Chondrocyte (in vitro differentiated cells): ENCODE measurements at regions not wholly inside any gene's neighbourhood (a gene's known extent, or its start where the extent isn't known, plus 50 kb on each side); places are given as distances from the start of the nearest gene placed in this dataset.

Experiments used
- DNase-seq: peaks from one replicate; pipeline ENCODE4 v3.0.0; 2021; ENCODE audit warnings: mixed read lengths, low spot score
- H3K27ac Mint-ChIP-seq: one replicate; pipeline ENCODE4 v1.8.0; 2021; ENCODE audit warnings: mild to moderate bottlenecking, moderate library complexity, mixed read lengths; ENCODE audit not compliant: unreplicated experiment
- H3K27me3 Mint-ChIP-seq: 2 replicates; pipeline ENCODE4 v1.8.0; 2021; ENCODE audit warnings: low read depth, mixed read lengths
- H3K36me3 Mint-ChIP-seq: 2 replicates; pipeline ENCODE4 v1.8.0; 2021; ENCODE audit warnings: low read depth, mixed read lengths
- H3K4me1 Mint-ChIP-seq: 2 replicates; pipeline ENCODE4 v1.8.0; 2021; ENCODE audit warnings: low read depth, mild to moderate bottlenecking, mixed read lengths
- H3K4me3 Mint-ChIP-seq: one replicate; pipeline ENCODE4 v1.8.0; 2021; ENCODE audit warnings: mild to moderate bottlenecking, moderate library complexity, mixed read lengths; ENCODE audit not compliant: unreplicated experiment
- H3K9me3 Mint-ChIP-seq: 2 replicates; pipeline ENCODE4 v1.8.0; 2021; ENCODE audit warnings: low read depth, mixed read lengths
- TF ChIP-seq, protein P1 (sequence below): fragments of 200-600 bp; sonication (generic); IDR thresholded peaks from 2 replicates; pipeline ENCODE4 v1.5.0; 2021; ENCODE audit warnings: antibody characterized with exemption, mild to moderate bottlenecking, moderate library complexity

DNA sequence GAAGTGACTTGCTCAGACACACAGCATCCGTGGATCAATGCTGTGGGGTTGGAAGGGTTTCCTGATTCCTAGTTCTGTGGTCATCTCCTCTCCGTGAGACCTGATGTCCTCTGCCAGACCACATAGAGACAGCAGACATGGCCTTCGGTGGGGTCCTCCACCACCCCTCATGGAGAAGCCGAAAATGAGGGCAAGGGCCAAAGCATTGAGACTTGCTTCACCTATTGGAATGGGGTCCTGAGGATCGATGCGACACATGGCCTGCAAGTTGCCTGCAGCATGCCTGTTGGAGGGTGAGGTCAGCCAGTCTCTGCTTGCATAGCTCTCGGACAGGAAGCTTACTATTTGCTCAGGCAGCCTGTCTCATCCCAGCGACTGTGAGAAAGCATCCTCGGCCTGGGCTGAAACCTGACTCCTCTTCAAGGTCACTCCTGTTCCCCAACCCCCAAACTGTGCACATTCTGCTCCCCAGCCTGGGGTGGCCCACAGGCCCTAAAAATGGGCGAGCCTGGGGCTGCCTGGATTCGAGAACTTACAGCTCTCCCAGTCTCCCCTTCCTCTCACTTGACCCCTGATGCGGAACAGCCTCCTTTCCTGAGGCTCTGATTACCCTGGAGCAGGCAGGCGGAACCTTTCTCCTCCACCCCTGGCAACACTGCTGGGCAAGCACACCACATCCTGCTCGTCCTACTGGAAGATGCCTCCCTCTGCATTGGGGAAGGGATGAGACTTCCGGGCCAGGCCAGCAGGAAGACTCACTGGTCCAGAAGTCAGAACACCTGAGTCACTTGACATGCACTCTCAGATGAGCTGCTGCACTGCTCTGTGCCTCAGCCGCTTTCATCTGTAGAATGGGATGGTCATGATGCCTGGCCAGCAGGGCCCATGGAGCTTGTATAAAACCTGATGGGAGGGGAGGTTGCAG, 186.9 kb downstream of the RGS3 start:
- Mint-ChIP-seq H3K4me1 (peaks cover 39% of the 10 kb centered on the region), H3K9me3 (no peaks in the 10 kb centered on the region), H3K27me3 (no peaks in the 10 kb centered on the region), H3K27ac (peak overlapping the region; percentile 50), H3K36me3 (no peaks in the 10 kb centered on the region), H3K4me3 (peak overlapping the region; percentile 23)
- no peak for DNase-seq
- TF ChIP-seq, protein P1, sequence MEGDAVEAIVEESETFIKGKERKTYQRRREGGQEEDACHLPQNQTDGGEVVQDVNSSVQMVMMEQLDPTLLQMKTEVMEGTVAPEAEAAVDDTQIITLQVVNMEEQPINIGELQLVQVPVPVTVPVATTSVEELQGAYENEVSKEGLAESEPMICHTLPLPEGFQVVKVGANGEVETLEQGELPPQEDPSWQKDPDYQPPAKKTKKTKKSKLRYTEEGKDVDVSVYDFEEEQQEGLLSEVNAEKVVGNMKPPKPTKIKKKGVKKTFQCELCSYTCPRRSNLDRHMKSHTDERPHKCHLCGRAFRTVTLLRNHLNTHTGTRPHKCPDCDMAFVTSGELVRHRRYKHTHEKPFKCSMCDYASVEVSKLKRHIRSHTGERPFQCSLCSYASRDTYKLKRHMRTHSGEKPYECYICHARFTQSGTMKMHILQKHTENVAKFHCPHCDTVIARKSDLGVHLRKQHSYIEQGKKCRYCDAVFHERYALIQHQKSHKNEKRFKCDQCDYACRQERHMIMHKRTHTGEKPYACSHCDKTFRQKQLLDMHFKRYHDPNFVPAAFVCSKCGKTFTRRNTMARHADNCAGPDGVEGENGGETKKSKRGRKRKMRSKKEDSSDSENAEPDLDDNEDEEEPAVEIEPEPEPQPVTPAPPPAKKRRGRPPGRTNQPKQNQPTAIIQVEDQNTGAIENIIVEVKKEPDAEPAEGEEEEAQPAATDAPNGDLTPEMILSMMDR, result no peak

- Mint-ChIP-seq H3K9me3 (no peaks in the 10 kb centered on the region), H3K27me3 (no peaks in the 10 kb centered on the region), H3K4me1 (peaks cover 40% of the 10 kb centered on the region), H3K4me3 (no peak overlapping the region), H3K36me3 (no peaks in the 10 kb centered on the region), H3K27ac (no peak overlapping the region)
- TF ChIP-seq, protein P1, result no peak
- no peak for DNase-seq
Measured at GRCh38 chr9:113651896-113652295, 188.4 kb downstream of the RGS3 start.

DNA sequence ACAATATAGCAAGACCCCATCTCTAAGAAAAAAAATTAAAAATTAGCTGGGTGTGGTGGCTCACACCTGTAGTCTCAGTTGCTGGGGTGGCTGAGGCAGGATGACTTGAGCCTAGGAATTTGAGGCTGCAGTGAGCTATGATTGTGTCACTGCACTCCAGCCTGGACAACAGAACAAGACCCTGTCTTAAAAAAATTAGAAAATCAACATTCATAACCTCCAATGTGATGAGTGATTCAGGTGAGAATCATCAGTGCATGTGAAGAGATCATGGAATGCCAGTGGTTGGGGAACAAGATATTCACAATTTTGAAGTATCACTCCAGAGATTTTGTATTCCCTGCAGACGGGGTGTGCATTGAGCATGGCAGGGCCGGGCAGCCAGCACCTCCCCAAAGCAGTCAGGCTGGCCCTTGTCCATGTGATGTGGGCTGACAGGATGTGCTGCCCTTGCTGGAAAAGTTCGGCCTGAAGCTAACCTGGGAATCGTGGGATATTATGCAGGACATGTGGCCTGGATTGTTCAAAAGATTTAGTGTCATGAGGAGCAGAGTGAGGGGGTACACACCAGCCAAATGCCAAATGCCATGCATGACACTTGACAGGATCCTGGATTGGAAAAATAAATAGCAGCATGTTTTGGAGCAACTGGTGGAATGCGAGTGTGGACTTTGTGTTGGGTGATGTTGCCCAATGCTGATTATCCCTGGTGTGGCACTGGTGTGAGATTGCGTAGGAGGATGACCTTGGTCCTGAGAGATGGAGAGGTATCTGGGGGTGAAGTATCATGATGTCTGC, 189.0 kb downstream of the RGS3 start:
- Mint-ChIP-seq H3K4me3 (no peak overlapping the region), H3K9me3 (no peaks in the 10 kb centered on the region), H3K36me3 (no peaks in the 10 kb centered on the region), H3K27me3 (no peaks in the 10 kb centered on the region), H3K27ac (no peak overlapping the region), H3K4me1 (peaks cover 40% of the 10 kb centered on the region)
- TF ChIP-seq, protein P1, result no peak
- no peak for DNase-seq

GRCh38 chr9:113653746-113654604, 190.4 kb downstream of the RGS3 start:
- TF ChIP-seq, protein P1, result no peak
- Mint-ChIP-seq H3K9me3 (no peaks in the 10 kb centered on the region), H3K4me1 (peaks cover 39% of the 10 kb centered on the region), H3K36me3 (no peaks in the 10 kb centered on the region), H3K27me3 (peaks cover under 1% of the 10 kb centered on the region), H3K27ac (no peak overlapping the region), H3K4me3 (no peak overlapping the region)
- no peak for DNase-seq
